H9 (cell line): ENCODE measurements at regions not wholly inside any gene's neighbourhood (a gene's known extent, or its start where the extent isn't known, plus 50 kb on each side); places are given as distances from the start of the nearest gene placed in this dataset.
"Not testable (repeated sequence)": the region's sequence is repeated elsewhere in the genome, so short reads cannot be mapped to it uniquely, and the experiment has no call there.

ENCODE experiments used
- DNase-seq: peaks from one replicate; pipeline ENCODE4 v3.0.0-alpha.2; 2017
- H2AFZ ChIP-seq: one replicate; pipeline ENCODE4 v1.6.1; 2013; ENCODE audit warnings: mild to moderate bottlenecking, low read length, control low read depth, moderate library complexity
- H2AK5ac ChIP-seq: 2 replicates; pipeline ENCODE4 v1.6.1; 2013; ENCODE audit warnings: low read length, control low read depth, mixed read lengths; ENCODE audit not compliant: insufficient read length
- H2BK120ac ChIP-seq: one replicate; pipeline ENCODE4 v1.6.1; 2013; ENCODE audit warnings: low read depth, mild to moderate bottlenecking, low read length, control low read depth, inconsistent platforms; ENCODE audit not compliant: poor library complexity, severe bottlenecking
- H2BK12ac ChIP-seq: 2 replicates; pipeline ENCODE4 v1.6.1; 2013; ENCODE audit warnings: low read length, control low read depth, mixed read lengths, low read depth; ENCODE audit not compliant: insufficient read length
- H2BK15ac ChIP-seq: 2 replicates; pipeline ENCODE4 v1.6.1; 2013; ENCODE audit warnings: low read depth, low read length, control low read depth
- H2BK20ac ChIP-seq: one replicate; pipeline ENCODE4 v1.6.1; 2013; ENCODE audit warnings: low read depth, mild to moderate bottlenecking, low read length, control low read depth, inconsistent platforms; ENCODE audit not compliant: poor library complexity, severe bottlenecking
- H2BK5ac ChIP-seq: 2 replicates; pipeline ENCODE4 v1.6.1; 2013; ENCODE audit warnings: low read length, control low read depth, mixed read lengths; ENCODE audit not compliant: insufficient read length
- H3K14ac ChIP-seq: 2 replicates; pipeline ENCODE4 v1.6.1; 2013; ENCODE audit warnings: low read length, control low read depth; ENCODE audit not compliant: insufficient read depth
- H3K18ac ChIP-seq: 2 replicates; pipeline ENCODE4 v1.6.1; 2013; ENCODE audit warnings: low read depth, mild to moderate bottlenecking, mixed read lengths, low read length, control low read depth; ENCODE audit not compliant: insufficient read length
- H3K23ac ChIP-seq: 2 replicates; pipeline ENCODE4 v1.6.1; 2013; ENCODE audit warnings: low read length, control low read depth, mixed read lengths, low read depth; ENCODE audit not compliant: insufficient read length
- H3K23me2 ChIP-seq: 2 replicates; pipeline ENCODE4 v1.6.1; 2013; ENCODE audit warnings: low read depth, mild to moderate bottlenecking, mixed read lengths, low read length, control low read depth; ENCODE audit not compliant: insufficient read length, poor library complexity, severe bottlenecking
- H3K27ac ChIP-seq: 2 replicates; pipeline ENCODE4 v1.5.1; 2013; ENCODE audit warnings: low read length, control low read depth, mixed read lengths, low read depth; ENCODE audit not compliant: insufficient read length
- H3K27me3 ChIP-seq: 2 replicates; pipeline ENCODE4 v1.6.1; 2013; ENCODE audit warnings: low read length, control low read depth, inconsistent platforms; ENCODE audit not compliant: insufficient read depth
- H3K4ac ChIP-seq: 2 replicates; pipeline ENCODE4 v1.6.1; 2013; ENCODE audit warnings: low read depth, mild to moderate bottlenecking, control low read depth, inconsistent platforms, low read length, moderate library complexity
- H3K4me1 ChIP-seq: 2 replicates; pipeline ENCODE4 v1.6.1; 2013; ENCODE audit warnings: low read length, control low read depth, inconsistent platforms; ENCODE audit not compliant: insufficient read depth
- H3K4me2 ChIP-seq: 2 replicates; pipeline ENCODE4 v1.6.1; 2013; ENCODE audit warnings: low read length, control low read depth, mixed read lengths; ENCODE audit not compliant: insufficient read length, insufficient read depth
- H3K56ac ChIP-seq: 2 replicates; pipeline ENCODE4 v1.6.1; 2013; ENCODE audit warnings: low read depth, mild to moderate bottlenecking, mixed read lengths, low read length, control low read depth; ENCODE audit not compliant: insufficient read length
- H3K79me1 ChIP-seq: 2 replicates; pipeline ENCODE4 v1.6.1; 2013; ENCODE audit warnings: low read depth, mild to moderate bottlenecking, moderate library complexity, low read length, control low read depth, inconsistent platforms; ENCODE audit not compliant: insufficient read depth, poor library complexity, severe bottlenecking
- H3K79me2 ChIP-seq: 2 replicates; pipeline ENCODE4 v1.6.1; 2013; ENCODE audit warnings: low read length, control low read depth, inconsistent platforms; ENCODE audit not compliant: insufficient read depth
- H3K9ac ChIP-seq: 2 replicates; pipeline ENCODE4 v1.6.1; 2013; ENCODE audit warnings: low read length, control low read depth, mixed read lengths; ENCODE audit not compliant: insufficient read length; ENCODE audit errors: extremely low read depth
- H3K9me3 ChIP-seq: one replicate; pipeline ENCODE4 v1.6.1; 2013; ENCODE audit warnings: low read depth, low read length, inconsistent platforms; ENCODE audit not compliant: control insufficient read depth
- H3T11ph ChIP-seq: one replicate; pipeline ENCODE4 v1.6.1; 2013; ENCODE audit warnings: mild to moderate bottlenecking, low read length, control low read depth, inconsistent platforms
- H4K20me1 ChIP-seq: one replicate; pipeline ENCODE4 v1.6.1; 2013; ENCODE audit not compliant: control insufficient read depth, insufficient read length, insufficient read depth
- H4K5ac ChIP-seq: 2 replicates; pipeline ENCODE4 v1.6.1; 2013; ENCODE audit warnings: low read depth, mild to moderate bottlenecking, mixed read lengths, low read length, control low read depth; ENCODE audit not compliant: insufficient read length
- H4K8ac ChIP-seq: replicated peaks from 2 replicates; pipeline ENCODE4 v1.6.1; 2013; ENCODE audit warnings: low read length, control low read depth, mixed read lengths, low read depth; ENCODE audit not compliant: insufficient read length
- H4K91ac ChIP-seq: 2 replicates; pipeline ENCODE4 v1.6.1; 2013; ENCODE audit warnings: low read depth, mild to moderate bottlenecking, moderate library complexity, mixed read lengths, low read length, control low read depth; ENCODE audit not compliant: insufficient read length
- H3K27ac Mint-ChIP-seq, 3 experiments: 2 replicates in 2 of 3; 3 replicates in 1 of 3; pipeline ENCODE4 v1.8.0; 2020 to 2021; ENCODE audit warnings: mixed read lengths in 3 of 3, mild to moderate bottlenecking in 1 of 3, moderate library complexity in 1 of 3
- H3K27me3 Mint-ChIP-seq: 2 replicates; pipeline ENCODE4 v1.8.0; 2021; ENCODE audit warnings: low read depth, mild to moderate bottlenecking, moderate library complexity, mixed read lengths
- H3K36me3 Mint-ChIP-seq, 3 experiments: 2 replicates in 2 of 3; 3 replicates in 1 of 3; pipeline ENCODE4 v1.8.0; 2020 to 2021; ENCODE audit warnings: low read depth in 3 of 3, mixed read lengths in 3 of 3; ENCODE audit not compliant: insufficient read depth in 1 of 3
- H3K4me1 Mint-ChIP-seq, 2 experiments: 2 replicates each; pipeline ENCODE4 v1.8.0; 2020; ENCODE audit warnings: mixed read lengths in 2 of 2
- H3K4me3 Mint-ChIP-seq, 2 experiments: 2 replicates in 1 of 2; 3 replicates in 1 of 2; pipeline ENCODE4 v1.8.0; 2020 to 2021; ENCODE audit warnings: mild to moderate bottlenecking in 2 of 2, mixed read lengths in 2 of 2, moderate library complexity in 1 of 2
- H3K9me3 Mint-ChIP-seq, 2 experiments: 2 replicates in 1 of 2; 3 replicates in 1 of 2; pipeline ENCODE4 v1.8.0; 2020; ENCODE audit warnings: mild to moderate bottlenecking in 2 of 2, mixed read lengths in 2 of 2, moderate library complexity in 1 of 2
- CTCF ChIP-seq: fragments of 200-600 bp; sonication (generic); conservative IDR thresholded peaks from 3 replicates; pipeline ENCODE4 v1.8.0; 2021; ENCODE audit warnings: antibody characterized with exemption, mild to moderate bottlenecking
- WGBS: extraction: QIAGEN DNeasy Blood & Tissue Kit; methylation state at CpG from one replicate; pipeline ENCODE4 v1.1.7; 2013; ENCODE audit warnings: missing lambda C conversion rate, low lambda C conversion rate, mixed read lengths; ENCODE audit not compliant: insufficient read length; ENCODE audit errors: extremely low coverage; 5-methylcytosine and 5-hydroxymethylcytosine counted together

- H2AFZ ChIP-seq, result no peak overlapping the region
- H3K14ac ChIP-seq, result no peak overlapping the region
- H2BK20ac ChIP-seq, result no peak overlapping the region
- H3K4me2 ChIP-seq, result peak overlapping the region; percentile 0
- H3T11ph ChIP-seq, result no peak overlapping the region
- H4K5ac ChIP-seq, result no peak overlapping the region
- no peak overlapping the region for H3K9ac ChIP-seq
- H2BK5ac ChIP-seq, result no peak overlapping the region
- H4K20me1 ChIP-seq, result no peaks in the 10 kb centered on the region
- H3K4ac ChIP-seq, result no peak overlapping the region; the same call in 1 of the 2 replicates
- H3K9me3 ChIP-seq, result no peaks in the 10 kb centered on the region
- no peaks in the 10 kb centered on the region for H3K23me2 ChIP-seq
- peaks cover 2% of the 10 kb centered on the region; the same call in 1 of the 2 replicates for H3K27me3 ChIP-seq
- no peak overlapping the region for H3K18ac ChIP-seq
- no peak overlapping the region for H2BK12ac ChIP-seq
- peak overlapping the region; percentile 33 to 67; a peak in 4 of 5 replicates for H3K4me3 Mint-ChIP-seq
- H4K91ac ChIP-seq, result no peak overlapping the region
- WGBS, result no CpG with 5 or more reads among the region's 4 CpGs
- peaks cover 10% of the 10 kb centered on the region in 2 experiments for H3K9me3 Mint-ChIP-seq
- H3K79me2 ChIP-seq, result no peaks in the 10 kb centered on the region
- no peak overlapping the region for H3K56ac ChIP-seq
- peaks cover 38% of the 10 kb centered on the region for H3K27me3 Mint-ChIP-seq
- no peak for TF ChIP-seq CTCF
- H3K36me3 Mint-ChIP-seq, result peaks cover 0 to 11% (median 2%) of the 10 kb centered on the region in 3 experiments; a peak in 4 of 7 replicates
- no peak overlapping the region for H2BK15ac ChIP-seq
- no peaks in the 10 kb centered on the region for H3K79me1 ChIP-seq
- H3K4me1 ChIP-seq, result peaks cover 10% of the 10 kb centered on the region; the same call in 1 of the 2 replicates
- H3K4me1 Mint-ChIP-seq, result peaks cover 43 to 52% of the 10 kb centered on the region in 2 experiments
- DNase-seq, result peak; percentile 86
- H3K27ac ChIP-seq, result no peak overlapping the region
- no peak overlapping the region for H2BK120ac ChIP-seq
- no peak overlapping the region for H3K23ac ChIP-seq
- no peak overlapping the region for H4K8ac ChIP-seq
- H2AK5ac ChIP-seq, result no peak overlapping the region
- peak overlapping the region; percentile 73 to 98 (median 93); a peak in 3 of 7 replicates for H3K27ac Mint-ChIP-seq
Measured at GRCh38 chr1:203996126-203996525, 76.8 kb upstream of the SOX13 start.

- not testable (repeated sequence) for H2BK20ac ChIP-seq, H2BK120ac ChIP-seq, H3K18ac ChIP-seq, H2BK5ac ChIP-seq, H4K20me1 ChIP-seq, H4K91ac ChIP-seq, H3K4me2 ChIP-seq, H2AFZ ChIP-seq, H3K27ac Mint-ChIP-seq, H3K79me2 ChIP-seq, H3K56ac ChIP-seq, H3K9me3 ChIP-seq, H3K23ac ChIP-seq, H3K14ac ChIP-seq, H3K9ac ChIP-seq, H3K79me1 ChIP-seq, H4K5ac ChIP-seq, H3T11ph ChIP-seq, H4K8ac ChIP-seq, H3K4me3 Mint-ChIP-seq, H3K23me2 ChIP-seq, H3K4ac ChIP-seq, H3K4me1 ChIP-seq, H3K27ac ChIP-seq, H2BK12ac ChIP-seq, H2BK15ac ChIP-seq, H3K27me3 ChIP-seq, DNase-seq, H2AK5ac ChIP-seq
- Mint-ChIP-seq H3K36me3 (peaks cover 0 to 15% (median 2%) of the 10 kb centered on the region in 3 experiments; a peak in 4 of 7 replicates), H3K27me3 (peaks cover 36% of the 10 kb centered on the region), H3K9me3 (peaks cover 10 to 13% of the 10 kb centered on the region in 2 experiments), H3K4me1 (peaks cover 53 to 61% of the 10 kb centered on the region in 2 experiments)
- no CpG with 5 or more reads among the region's 5 CpGs for WGBS
Measured at GRCh38 chr1:203998571-203998970, 74.3 kb upstream of the SOX13 start.
